ENCODE measurements at regions not wholly inside any gene's neighbourhood (a gene's known extent, or its start where the extent isn't known, plus 50 kb on each side); places are given as distances from the start of the nearest gene placed in this dataset.
"Not testable (repeated sequence)": the region's sequence is repeated elsewhere in the genome, so short reads cannot be mapped to it uniquely, and the experiment has no call there.

GRCh38 chr20:30164389-30164788, 1093.1 kb upstream of the DEFB115 start:
- not testable (repeated sequence) for DNase-seq

DNA sequence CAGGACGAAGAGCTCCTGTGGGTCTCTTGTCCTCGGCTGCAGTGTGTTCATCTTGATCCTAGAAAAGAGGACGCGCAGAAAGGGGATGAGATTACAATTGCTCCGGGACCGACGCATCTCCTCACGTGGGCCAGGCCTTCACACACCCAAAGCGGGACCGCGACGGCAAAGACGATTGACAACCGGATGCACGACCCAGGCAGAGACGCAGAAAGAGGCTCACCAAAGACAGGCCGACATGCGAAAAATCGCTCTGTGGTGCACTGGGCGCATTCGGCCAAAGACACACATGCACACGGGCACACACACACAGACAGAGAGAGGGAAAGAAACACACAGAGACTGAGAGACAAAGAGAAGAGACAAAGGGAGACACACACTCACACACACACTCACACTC, 1089.9 kb upstream of the DEFB115 start:
- DNase-seq = no peak

- peak; percentile 5 for DNase-seq
Measured at GRCh38 chr20:30168025-30168799, 1089.3 kb upstream of the DEFB115 start.

DNA sequence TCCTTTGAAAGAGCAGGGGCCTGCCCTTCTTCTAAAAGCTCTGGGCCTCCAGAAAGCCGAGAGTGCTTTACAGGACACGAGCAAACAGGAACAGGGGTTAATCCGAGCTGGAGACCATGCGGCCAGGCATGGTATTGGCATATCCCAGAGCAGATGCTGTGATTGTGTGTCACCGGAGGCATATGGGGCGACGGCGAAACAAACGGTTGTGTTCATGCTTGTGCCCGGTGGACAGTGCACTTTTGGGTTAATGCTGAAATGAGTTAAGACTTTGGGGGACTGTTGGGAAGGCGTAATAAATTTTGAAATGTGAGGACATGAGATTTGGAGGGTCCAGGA, 1088.7 kb upstream of the DEFB115 start:
- DNase-seq = no peak

- DNase-seq = no peak
Measured at GRCh38 chr20:30175681-30176080, 1081.8 kb upstream of the DEFB115 start.

DNA sequence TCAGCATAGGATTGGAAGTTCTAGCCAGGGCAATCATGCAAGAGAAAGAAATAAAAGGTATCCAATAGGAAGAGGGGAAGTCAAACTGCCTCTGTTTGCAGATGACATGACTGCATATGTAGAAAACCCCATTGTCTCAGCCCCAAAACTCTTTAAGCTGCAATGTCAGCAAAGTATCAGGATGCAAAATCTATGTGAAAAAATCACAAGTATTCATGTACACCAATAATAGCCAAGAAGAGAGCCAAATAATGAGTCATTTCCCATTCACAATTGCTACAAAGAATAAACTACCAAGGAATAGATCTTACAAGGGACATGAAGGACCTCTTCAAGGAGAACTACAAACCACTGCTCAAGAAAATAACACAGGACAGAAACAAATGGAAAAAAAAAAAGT, 1074.3 kb upstream of the DEFB115 start:
- not testable (repeated sequence) for DNase-seq

GRCh38 chr20:30191785-30192184, 1065.7 kb upstream of the DEFB115 start:
- not testable (repeated sequence) for DNase-seq

- DNase-seq = peak; percentile 42
Measured at GRCh38 chr20:30234477-30234876, 1023.0 kb upstream of the DEFB115 start.

GRCh38 chr20:30275073-30275472, 982.4 kb upstream of the DEFB115 start:
- not testable (repeated sequence) for DNase-seq

DNA sequence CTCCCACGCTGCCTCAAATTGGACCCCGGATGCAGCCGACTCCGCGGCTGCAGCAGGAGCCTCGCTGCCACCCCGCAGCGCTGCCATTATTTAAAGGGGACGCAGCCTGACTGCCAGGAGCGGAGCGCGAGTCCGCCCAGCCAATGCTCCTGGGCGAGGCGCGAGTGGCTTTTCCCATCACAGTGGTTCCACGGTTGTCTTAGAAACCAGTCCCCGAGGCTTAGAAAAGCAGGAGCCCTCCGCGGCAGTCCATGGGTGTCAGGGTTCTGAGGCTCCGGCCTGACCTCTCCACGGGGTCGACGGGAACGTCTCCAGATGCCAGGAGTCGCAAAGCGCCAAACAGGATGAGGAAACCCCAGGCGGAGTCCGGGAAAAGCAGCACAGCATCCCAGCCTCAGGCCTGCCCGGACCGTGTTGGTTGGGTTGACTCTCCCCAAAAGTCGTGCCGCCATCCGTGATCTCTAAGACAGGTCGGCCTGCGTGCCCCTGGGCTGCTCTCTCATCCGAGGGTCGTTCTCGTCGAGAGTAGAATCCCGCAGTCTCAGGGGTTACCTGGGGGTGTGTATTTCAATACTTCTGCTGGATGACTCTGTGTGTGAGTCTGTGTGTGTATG, 975.8 kb upstream of the DEFB115 start:
- no peak for DNase-seq

GRCh38 chr20:30283476-30284280, 973.8 kb upstream of the DEFB115 start:
- peak; percentile 79 for DNase-seq

- no peak for DNase-seq
Measured at GRCh38 chr20:30284281-30284905, 973.1 kb upstream of the DEFB115 start.

- no peak for DNase-seq
Measured at GRCh38 chr20:30285677-30286076, 971.8 kb upstream of the DEFB115 start.

- DNase-seq = no peak
Measured at GRCh38 chr20:30286157-30286556, 971.3 kb upstream of the DEFB115 start.

GRCh38 chr20:30287459-30287858, 970.0 kb upstream of the DEFB115 start:
- DNase-seq = not testable (repeated sequence)

DNA sequence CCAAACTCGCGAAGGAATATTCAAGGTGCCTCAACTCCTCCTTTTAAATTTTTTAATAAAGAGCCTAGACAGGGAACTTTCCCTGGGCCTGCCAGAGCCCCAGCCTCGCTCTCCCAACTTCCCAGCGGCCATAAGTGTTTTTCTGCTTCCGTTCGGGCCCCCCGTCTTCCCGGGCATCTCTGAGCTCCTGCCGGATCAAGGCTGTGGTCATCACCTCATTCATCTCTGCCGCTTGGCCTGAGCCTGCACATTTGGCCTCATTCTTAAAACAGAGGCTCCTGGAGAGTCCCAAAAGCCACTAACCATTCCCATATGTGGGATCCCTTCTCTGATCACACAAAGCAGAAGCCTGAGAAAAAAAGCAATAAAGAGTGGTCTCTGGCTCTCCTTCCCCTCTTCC, 969.1 kb upstream of the DEFB115 start:
- DNase-seq = no peak

GRCh38 chr20:30289049-30289448, 968.4 kb upstream of the DEFB115 start:
- peak; percentile 21 for DNase-seq

DNA sequence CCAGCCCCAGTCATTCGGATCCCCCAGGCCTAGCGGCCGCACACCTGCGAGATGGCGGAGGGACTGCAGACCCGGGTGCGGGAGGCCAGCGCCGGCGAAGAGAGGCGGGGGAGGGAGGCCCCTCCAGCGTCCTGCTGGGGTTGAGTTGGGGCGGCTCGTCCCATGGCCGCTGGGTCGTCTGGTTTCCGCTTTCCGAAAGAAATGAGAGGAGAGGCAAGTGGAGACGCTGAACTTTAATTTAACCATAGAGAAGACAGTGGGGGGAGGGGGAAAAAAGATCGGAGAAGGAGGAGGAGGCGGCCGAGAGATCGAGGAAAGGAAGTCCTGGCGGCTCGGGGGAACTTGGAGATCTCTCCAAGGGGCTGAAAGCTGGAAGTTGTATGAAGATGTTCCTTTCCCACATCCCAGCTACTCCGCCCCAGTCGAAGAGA, 967.7 kb upstream of the DEFB115 start:
- peak; percentile 64 for DNase-seq

DNA sequence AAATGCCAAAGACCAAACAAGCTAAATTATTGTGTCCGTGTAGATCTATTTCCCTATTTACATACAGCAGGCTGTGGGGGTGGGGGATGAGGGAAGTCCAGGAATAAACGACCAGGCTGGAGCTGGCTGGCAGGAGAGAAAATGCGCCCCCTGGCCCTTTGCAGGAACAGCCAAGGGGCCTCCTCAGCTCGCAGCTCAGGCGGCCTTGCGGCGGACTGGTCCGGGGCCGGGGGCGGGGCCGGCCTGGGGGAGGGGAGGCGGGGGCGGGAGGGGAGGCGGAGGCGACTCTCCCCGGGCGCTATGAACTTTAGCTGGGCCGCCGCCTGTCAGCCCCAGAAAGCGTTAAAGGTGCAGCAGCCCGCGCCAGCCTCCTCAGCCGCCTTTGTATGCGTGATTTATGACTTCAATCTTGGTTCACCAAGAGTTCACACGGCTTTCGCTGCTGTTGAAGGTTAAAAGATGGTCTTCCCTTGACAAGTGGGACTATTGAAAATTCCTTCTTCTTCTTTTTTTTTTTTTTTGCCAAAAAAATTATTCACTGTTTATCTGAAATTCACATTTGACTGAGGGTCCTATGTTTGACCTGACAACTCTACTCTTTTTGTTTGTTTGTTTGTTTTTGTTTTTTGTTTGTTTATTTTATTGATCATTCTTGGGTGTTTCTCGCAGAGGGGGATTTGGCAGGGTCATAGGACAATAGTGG, 967.0 kb upstream of the DEFB115 start:
- DNase-seq = peak; percentile 68

DNA sequence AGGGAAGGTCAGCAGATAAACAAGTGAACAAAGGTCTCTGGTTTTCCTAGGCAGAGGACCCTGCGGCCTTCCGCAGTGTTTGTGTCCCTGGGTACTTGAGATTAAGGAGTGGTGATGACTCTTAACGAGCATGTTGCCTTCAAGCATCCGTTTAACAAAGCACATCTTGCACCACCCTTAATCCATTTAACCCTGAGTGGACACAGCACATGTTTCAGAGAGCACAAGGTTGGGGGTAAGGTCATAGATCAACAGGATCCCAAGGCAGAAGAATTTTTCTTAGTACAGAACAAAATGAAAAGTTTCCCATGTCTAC, 966.4 kb upstream of the DEFB115 start:
- not testable (repeated sequence) for DNase-seq

DNA sequence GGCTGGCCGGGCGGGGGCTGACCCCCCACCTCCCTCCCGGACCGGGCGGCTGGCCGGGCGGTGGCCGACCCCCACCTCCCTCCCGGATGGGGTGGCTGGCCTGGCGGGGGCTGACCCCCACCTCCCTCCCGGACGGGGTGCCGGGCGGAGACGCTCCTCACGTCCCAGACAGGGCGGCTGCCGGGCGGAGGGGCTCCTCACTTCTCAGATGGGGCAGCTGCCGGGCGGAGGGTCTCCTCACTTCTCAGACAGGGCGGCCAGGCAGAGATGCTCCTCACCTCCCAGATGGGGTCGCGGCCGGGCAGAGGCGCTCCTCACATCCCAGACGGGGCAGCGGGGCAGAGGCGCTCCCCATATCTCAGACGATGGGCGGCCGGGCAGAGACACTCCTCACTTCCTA, 965.8 kb upstream of the DEFB115 start:
- DNase-seq = not testable (repeated sequence)

DNA sequence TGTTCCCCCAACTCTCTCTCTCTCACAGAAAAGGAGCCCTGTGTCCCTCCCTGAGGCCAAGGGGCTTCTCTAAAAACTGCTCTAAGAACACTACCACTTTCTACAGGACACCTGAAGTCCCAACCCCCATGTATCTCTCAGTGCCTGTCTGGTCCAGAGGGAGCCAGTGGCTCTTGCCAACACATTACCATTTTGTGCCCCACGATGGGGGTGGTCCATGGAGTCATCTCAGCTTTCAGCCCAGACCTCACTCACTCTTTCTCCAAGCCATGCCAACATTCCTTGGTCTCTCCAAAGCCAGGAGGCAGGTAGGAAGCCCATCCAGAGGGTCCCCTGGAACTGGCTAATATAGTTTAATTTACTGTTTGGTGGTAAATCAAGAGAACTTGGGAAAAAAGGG, 962.1 kb upstream of the DEFB115 start:
- not testable (repeated sequence) for DNase-seq

DNA sequence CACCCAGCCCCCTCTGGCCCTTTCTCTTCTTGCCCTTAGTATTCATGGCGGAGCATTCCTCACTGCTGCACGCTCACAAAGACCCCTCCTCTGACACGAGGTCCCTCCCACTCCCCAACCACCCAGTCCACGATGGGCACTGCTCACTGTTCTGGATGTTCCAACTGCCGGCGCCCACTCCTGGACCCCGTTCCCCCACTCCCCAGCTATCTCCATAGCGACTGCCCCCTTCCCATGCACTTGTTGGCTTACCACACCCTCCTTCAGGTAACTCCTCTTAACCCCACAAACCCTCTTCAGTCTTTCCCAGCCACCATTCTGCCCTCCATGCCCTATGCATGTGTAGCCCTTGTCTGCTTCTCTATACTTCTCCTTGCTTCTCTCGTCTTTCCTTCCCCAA, 961.5 kb upstream of the DEFB115 start:
- not testable (repeated sequence) for DNase-seq
